ENCODE measurements at regions not wholly inside any gene's neighbourhood (a gene's known extent, or its start where the extent isn't known, plus 50 kb on each side); places are given as distances from the start of the nearest gene placed in this dataset.
A peak's percentile ranks its signal among the peaks of the same experiment; 100 is the strongest.

DNA sequence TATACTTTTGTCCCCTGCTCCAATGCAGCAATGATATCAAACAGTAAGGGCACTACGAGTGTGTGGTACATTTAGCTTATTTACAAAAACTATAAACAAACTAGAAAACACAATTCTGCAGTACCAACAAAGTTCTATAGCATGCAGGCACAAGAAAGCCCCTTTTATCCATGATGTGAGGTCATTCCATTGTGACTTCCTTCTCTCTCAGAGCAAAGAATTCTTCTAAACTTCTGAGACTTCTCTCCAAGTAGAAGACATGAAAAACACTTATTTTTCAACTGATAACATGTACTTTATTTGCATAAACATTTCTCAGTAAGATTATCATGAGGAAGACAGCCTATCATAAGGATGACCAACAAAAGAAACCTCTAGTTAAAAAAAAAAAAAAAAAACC, 569.8 kb downstream of the TLE1 start:
- Mint-ChIP-seq H3K9me3 (ENCODE audit: insufficient read depth) (peaks cover 6% of the 10 kb centered on the region), H3K27ac (no peak overlapping the region), H3K27me3 (ENCODE audit: low read depth) (no peaks in the 10 kb centered on the region), H3K4me3 (no peak overlapping the region), H3K36me3 (ENCODE audit: low read depth) (no peaks in the 10 kb centered on the region), H3K4me1 (ENCODE audit: low read depth) (no peaks in the 10 kb centered on the region)
- ATAC-seq: no peak
- POLR2A ChIA-PET: no interaction called here
- DNase-seq: no peak
- CTCF ChIA-PET: no interaction called here

DNA sequence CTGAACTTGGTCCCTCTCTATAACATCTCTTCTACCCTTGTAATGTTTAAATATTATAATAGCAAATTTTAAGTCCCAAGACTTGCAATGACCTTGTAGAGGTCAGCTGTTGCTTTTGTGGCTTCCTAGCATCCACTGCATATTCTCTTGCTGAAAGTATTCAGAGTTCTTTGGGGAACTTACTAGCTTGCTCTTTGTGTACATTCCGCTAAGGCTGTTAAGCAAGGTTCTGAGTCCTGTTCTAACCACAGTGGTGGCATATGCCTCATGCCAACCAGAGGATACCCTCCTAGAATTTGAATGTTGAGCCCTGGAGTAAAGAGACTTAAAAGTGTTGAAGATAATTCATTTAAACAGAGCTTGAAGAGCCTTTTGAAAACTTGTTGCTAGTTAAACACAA, 570.9 kb downstream of the TLE1 start:
- H3K4me1 Mint-ChIP-seq (ENCODE audit: low read depth): peaks cover 5% of the 10 kb centered on the region
- H3K36me3 Mint-ChIP-seq (ENCODE audit: low read depth): no peaks in the 10 kb centered on the region
- H3K4me3 Mint-ChIP-seq: no peak overlapping the region
- ChIA-PET CTCF (no interaction called here), POLR2A (no interaction called here)
- ATAC-seq: no peak
- H3K27me3 Mint-ChIP-seq (ENCODE audit: low read depth): no peaks in the 10 kb centered on the region
- DNase-seq: no peak
- no peak overlapping the region for H3K27ac Mint-ChIP-seq
- peaks cover 6% of the 10 kb centered on the region for H3K9me3 Mint-ChIP-seq (ENCODE audit: insufficient read depth)

DNA sequence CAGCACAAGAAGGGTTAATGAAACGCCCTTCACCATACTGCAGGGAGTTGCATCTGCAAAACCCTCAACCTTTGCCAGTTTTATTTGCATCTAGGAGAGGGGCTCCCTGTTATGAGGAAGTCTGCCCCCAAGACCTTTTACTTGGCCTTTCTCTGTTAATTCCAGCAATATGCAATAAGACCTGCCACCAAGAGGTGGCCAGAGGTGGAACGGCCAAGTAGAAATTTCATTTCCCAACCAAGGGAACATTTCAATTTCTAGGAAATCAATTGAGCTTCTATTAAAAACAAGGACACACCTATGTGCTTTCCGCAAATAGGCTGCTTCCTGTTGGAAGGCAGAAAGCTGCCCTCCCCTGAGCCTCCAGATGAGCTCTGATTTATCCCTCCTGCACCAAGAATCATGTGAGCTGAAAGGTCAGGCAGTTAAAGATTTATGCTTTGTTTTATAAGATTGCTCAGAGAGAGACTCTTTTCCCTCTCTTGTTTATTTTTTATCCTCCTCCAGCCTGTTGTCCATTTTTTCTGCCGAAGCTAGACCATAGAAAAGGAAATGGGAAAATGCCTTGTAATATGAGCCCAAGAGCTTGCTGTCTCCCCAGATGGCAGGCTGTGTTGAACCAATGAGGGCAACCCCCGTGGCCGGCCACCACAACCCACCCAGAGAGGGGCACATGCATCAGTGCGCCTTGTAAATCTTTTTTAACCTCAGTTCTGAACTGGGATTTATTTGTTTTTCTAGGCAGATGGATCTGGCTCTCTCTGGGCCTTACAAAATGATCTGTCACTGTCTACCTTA, 572.8 kb downstream of the TLE1 start:
- CTCF ChIA-PET: no interaction called here
- peaks cover 15% of the 10 kb centered on the region for H3K4me1 Mint-ChIP-seq (ENCODE audit: low read depth)
- ATAC-seq: no peak

DNA sequence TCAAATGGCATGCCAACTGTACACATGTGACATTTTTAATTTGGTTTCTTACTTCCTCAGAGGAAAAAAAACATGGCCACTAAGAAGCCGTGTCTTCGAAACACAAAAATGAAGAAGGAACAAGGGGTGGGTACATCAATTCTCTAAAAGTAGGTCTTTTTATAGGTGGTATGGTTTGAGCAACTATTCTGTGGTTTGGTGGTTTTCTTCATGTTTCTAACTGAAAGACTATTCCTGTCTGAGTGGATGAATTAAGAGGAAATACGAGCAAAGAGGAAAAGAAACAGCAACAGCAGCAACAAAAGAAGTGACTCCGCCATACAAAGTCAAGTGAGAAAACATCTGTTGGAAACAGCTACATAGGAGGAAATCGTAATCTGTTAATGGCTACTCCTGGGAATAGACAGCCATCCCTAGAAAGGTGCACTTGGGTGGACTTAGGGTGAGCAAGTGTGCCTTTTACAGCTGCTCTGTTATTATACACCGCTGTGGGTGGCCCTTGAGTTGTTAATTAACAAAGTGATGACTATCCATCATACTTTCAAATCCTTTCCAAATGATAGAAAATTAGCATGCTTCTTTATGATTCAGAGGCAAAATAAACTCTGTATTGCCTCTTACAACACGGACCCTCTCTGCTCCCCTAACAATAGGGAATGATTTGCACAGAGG, 575.8 kb downstream of the TLE1 start:
- Mint-ChIP-seq H3K36me3 (ENCODE audit: low read depth) (no peaks in the 10 kb centered on the region), H3K4me3 (peak overlapping the region; percentile 44), H3K4me1 (ENCODE audit: low read depth) (peaks cover 15% of the 10 kb centered on the region), H3K27me3 (ENCODE audit: low read depth) (no peaks in the 10 kb centered on the region), H3K9me3 (ENCODE audit: insufficient read depth) (no peaks in the 10 kb centered on the region), H3K27ac (peak overlapping the region; percentile 53)
- ChIA-PET CTCF (no interaction called here), POLR2A (no interaction called here)
- DNase-seq: no peak
- peak; percentile 33 for ATAC-seq

More for the DNA sequence above, 572.8 kb downstream of the TLE1 start:
- DNase-seq: no peak
- peaks cover under 1% of the 10 kb centered on the region for H3K9me3 Mint-ChIP-seq (ENCODE audit: insufficient read depth)
- no peak overlapping the region for H3K27ac Mint-ChIP-seq
- POLR2A ChIA-PET: no interaction called here
- H3K4me3 Mint-ChIP-seq: no peak overlapping the region
- no peaks in the 10 kb centered on the region for H3K27me3 Mint-ChIP-seq (ENCODE audit: low read depth)
- H3K36me3 Mint-ChIP-seq (ENCODE audit: low read depth): no peaks in the 10 kb centered on the region

DNA sequence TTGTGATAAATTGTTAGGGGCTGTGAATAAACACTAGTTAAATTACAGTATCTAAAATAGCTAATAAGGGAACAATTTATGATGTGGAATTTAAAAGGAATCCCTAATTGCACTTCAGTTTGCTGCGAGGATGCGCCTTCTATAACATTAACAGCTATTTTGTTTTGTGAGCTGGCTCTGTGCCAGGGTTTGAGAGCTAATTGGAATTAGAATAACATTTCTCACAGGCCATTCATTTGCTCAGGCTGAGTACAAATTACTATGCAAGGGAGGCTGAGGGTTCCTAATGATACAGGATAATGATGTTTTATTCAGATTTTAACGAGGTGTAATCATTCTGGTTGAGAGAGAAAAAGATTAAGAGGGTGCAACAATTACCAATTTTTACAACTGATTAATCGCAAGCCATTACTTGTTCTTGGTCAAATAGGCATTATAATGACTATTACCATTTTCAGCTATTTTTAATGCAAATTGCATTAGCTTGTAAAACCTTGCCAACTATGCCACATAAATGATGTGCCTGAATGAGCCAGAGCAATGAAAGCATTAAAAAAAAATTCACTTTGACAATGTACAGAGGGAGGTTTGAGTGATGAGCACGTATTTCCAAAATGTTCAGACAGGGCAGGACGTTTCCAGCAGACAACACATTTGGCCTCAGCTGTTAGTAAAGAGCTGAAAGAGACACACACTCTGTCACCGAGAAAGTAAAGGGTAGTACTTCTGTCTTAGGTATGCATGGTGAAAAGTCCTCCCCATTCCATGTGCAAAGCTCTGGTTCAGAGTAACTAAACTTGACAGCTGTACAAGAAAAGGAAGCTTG, 576.5 kb downstream of the TLE1 start:
- CTCF ChIA-PET: no interaction called here
- H3K4me1 Mint-ChIP-seq (ENCODE audit: low read depth): peaks cover 15% of the 10 kb centered on the region
- ATAC-seq: no peak
- no peak for DNase-seq
- no peak overlapping the region for H3K27ac Mint-ChIP-seq
- no peaks in the 10 kb centered on the region for H3K27me3 Mint-ChIP-seq (ENCODE audit: low read depth)
- no peaks in the 10 kb centered on the region for H3K36me3 Mint-ChIP-seq (ENCODE audit: low read depth)
- H3K4me3 Mint-ChIP-seq: peak overlapping the region; percentile 44
- H3K9me3 Mint-ChIP-seq (ENCODE audit: insufficient read depth): no peaks in the 10 kb centered on the region
- POLR2A ChIA-PET: no interaction called here

DNA sequence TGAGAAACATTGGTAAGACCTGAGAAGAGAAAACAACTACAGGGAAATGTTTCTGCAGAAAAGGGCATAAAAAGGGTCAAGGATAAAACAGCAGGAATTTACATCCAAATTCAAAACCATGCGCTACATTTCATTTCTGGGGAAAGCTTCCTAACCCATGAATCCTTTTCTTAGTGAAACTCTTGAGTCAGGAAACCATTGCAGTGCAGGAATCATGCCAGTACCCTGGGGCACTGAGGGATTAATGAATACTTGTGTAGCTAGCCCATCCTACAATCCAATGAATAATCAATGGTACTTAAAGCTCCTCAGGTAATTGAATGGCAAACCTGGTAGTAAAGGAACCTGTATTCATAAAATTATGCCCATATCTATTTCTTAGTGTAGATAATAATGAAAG, 580.5 kb downstream of the TLE1 start:
- Mint-ChIP-seq H3K4me3 (no peak overlapping the region), H3K27me3 (ENCODE audit: low read depth) (no peaks in the 10 kb centered on the region), H3K36me3 (ENCODE audit: low read depth) (no peaks in the 10 kb centered on the region), H3K4me1 (ENCODE audit: low read depth) (peaks cover 14% of the 10 kb centered on the region), H3K9me3 (ENCODE audit: insufficient read depth) (no peaks in the 10 kb centered on the region), H3K27ac (no peak overlapping the region)
- ATAC-seq (no peak), DNase-seq (no peak)
- POLR2A ChIA-PET: no interaction called here
- CTCF ChIA-PET: no interaction called here

DNA sequence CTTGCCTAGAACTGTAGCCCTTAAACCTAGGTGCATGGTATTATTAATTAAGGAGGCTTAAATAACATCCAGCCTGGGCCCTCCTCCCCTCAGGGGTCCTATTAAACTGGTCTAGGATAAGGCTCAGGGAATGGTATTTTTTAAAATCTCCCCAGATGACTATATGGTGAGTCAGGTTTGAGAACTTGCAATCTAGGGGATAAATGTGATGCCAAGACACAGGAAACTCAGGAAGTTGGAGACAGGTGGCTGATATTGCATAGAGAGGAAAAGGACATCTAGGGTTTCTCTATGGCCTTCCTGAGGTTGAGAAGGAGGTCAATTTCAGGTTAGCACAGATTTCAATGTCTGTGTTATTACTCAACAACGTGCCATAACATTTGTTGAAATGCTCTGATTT, 581.0 kb downstream of the TLE1 start:
- Mint-ChIP-seq H3K36me3 (ENCODE audit: low read depth) (no peaks in the 10 kb centered on the region), H3K27ac (no peak overlapping the region), H3K9me3 (ENCODE audit: insufficient read depth) (no peaks in the 10 kb centered on the region), H3K4me3 (no peak overlapping the region), H3K27me3 (ENCODE audit: low read depth) (no peaks in the 10 kb centered on the region), H3K4me1 (ENCODE audit: low read depth) (peaks cover 9% of the 10 kb centered on the region)
- POLR2A ChIA-PET: no interaction called here
- DNase-seq (no peak), ATAC-seq (no peak)
- CTCF ChIA-PET: no interaction called here

DNA sequence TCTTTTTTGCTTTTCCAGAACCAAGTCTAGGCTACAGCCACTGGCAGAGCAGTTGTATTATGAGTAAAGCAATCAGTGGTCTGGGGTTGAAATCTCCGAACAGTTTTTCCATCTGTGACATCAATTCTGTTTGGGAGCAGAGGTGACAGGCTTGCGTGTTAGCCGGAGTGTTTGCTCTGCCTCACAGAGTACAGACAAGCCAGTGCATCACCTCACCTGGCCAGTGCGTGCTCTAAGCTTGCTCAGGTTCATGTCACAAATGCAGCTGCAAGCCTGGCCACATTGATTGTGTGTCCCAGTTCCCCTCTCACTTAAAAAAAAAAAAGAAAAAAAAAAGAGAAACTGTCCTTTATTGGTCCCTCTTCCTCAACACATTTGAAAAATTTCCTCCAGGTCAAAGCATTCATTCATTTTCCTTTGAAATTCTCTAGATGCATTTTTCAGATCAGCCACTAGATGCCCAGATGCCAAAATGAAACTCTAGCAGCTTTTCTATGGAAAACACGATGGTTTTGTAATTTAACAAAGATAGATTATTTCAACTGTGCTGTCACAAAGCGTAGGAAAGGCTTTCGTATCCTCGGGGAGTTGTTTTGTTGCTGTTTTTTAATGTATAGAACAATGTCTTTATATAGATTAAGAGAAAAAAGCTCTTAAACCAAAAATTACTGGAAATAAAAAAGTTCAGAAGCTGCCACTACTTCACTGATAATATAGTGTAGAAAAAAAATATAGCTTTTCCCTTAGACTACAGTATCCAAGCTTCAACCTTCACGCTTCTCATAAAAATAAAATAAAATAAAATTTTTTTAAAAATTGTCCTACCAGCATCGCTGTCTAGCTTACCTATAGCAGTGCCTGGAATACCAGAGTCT, 585.5 kb downstream of the TLE1 start:
- H3K27me3 Mint-ChIP-seq (ENCODE audit: low read depth): no peaks in the 10 kb centered on the region
- ChIA-PET CTCF (no interaction called here), POLR2A (no interaction called here)
- H3K4me1 Mint-ChIP-seq (ENCODE audit: low read depth): no peaks in the 10 kb centered on the region
- no peaks in the 10 kb centered on the region for H3K9me3 Mint-ChIP-seq (ENCODE audit: insufficient read depth)
- DNase-seq (no peak), ATAC-seq (no peak)
- H3K27ac Mint-ChIP-seq: no peak overlapping the region
- no peak overlapping the region for H3K4me3 Mint-ChIP-seq
- H3K36me3 Mint-ChIP-seq (ENCODE audit: low read depth): no peaks in the 10 kb centered on the region

DNA sequence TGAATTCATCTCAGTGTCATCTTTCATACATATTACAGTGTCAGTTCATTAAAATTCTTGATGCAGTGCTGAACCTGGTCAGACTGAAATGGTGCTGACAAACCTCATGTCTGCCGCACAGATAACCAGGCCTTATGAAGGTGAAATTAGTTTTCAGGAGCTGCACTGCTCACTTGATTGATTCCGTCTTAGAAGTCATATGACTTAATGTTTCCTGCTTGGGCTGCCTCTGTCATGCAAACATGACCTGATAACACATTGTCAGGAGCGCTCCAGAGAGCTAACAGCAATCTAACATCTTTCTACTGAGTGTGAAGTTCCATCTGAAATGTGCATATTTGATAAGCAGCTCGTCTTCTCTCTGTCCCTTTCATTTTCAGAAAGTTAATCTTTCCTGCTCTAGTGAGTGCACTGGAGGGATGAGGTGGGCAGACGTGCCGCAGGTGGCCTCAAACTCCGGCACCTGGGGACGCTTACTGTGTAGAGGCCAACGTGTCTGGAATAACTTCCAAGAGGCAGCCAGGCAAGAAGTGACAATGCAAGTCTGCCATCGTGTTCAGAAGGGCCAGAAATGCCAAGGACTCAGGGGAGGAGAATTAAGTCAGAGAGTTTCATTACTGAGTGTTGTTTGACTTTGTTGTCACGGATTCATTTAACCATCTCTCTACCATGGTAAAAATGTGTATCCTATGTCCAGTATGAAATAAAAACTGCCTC, 592.1 kb downstream of the TLE1 start:
- ChIA-PET CTCF (no interaction called here), POLR2A (no interaction called here)
- DNase-seq (no peak), ATAC-seq (no peak)
- no peaks in the 10 kb centered on the region for H3K4me1 Mint-ChIP-seq (ENCODE audit: low read depth)
- no peak overlapping the region for H3K27ac Mint-ChIP-seq
- H3K27me3 Mint-ChIP-seq (ENCODE audit: low read depth): no peaks in the 10 kb centered on the region
- H3K9me3 Mint-ChIP-seq (ENCODE audit: insufficient read depth): no peaks in the 10 kb centered on the region
- H3K4me3 Mint-ChIP-seq: no peak overlapping the region
- H3K36me3 Mint-ChIP-seq (ENCODE audit: low read depth): no peaks in the 10 kb centered on the region

DNA sequence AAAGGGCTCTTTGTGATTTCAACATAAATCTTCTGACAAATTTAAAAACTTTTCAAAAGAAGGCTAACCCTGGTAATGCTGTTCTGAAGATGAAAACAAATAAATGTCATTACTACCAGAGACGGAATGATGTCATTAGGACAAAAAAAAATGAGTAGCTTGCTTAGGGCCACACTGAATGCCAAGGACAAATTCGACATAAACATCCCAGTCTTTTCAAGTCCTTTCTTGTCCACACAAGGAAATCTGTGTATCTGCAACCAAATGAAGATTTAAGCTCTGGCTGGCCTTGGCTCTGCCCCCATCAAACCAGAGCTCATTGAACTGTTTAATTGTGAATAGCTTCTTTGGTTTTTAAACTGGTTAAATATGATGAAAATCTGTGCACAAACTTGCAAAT, 592.7 kb downstream of the TLE1 start:
- ChIA-PET CTCF (no interaction called here), POLR2A (no interaction called here)
- H3K27ac Mint-ChIP-seq: no peak overlapping the region
- H3K4me3 Mint-ChIP-seq: no peak overlapping the region
- H3K9me3 Mint-ChIP-seq (ENCODE audit: insufficient read depth): no peaks in the 10 kb centered on the region
- ATAC-seq (no peak), DNase-seq (no peak)
- H3K27me3 Mint-ChIP-seq (ENCODE audit: low read depth): no peaks in the 10 kb centered on the region
- no peaks in the 10 kb centered on the region for H3K36me3 Mint-ChIP-seq (ENCODE audit: low read depth)
- H3K4me1 Mint-ChIP-seq (ENCODE audit: low read depth): no peaks in the 10 kb centered on the region

DNA sequence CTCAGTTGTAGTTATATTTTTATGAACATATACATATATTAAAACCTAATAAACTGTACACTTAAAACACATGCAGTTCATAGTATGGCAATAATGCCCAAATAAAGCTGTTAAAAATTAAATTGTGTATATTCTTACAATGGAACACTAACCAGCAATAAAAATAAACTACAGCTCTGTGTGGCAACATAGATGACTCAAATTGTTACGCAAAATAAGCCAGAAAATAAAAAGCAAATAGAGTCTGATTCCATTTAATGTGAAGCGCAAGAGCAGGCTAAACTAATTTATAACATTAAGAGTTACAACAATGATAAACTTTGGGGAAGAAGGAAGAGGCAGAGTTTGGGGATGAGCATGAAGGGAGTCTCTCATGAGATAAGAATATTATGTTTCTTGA, 597.3 kb downstream of the TLE1 start:
- Mint-ChIP-seq H3K9me3 (ENCODE audit: insufficient read depth) (no peaks in the 10 kb centered on the region), H3K4me3 (no peak overlapping the region), H3K4me1 (ENCODE audit: low read depth) (no peaks in the 10 kb centered on the region), H3K27ac (no peak overlapping the region), H3K36me3 (ENCODE audit: low read depth) (no peaks in the 10 kb centered on the region), H3K27me3 (ENCODE audit: low read depth) (no peaks in the 10 kb centered on the region)
- no peak for ATAC-seq
- DNase-seq: no peak
- POLR2A ChIA-PET: no interaction called here
- CTCF ChIA-PET: no interaction called here
